Skin epidermis (tissue), 12 donors: ENCODE measurements at regions not wholly inside any gene's neighbourhood (a gene's known extent, or its start where the extent isn't known, plus 50 kb on each side); places are given as distances from the start of the nearest gene placed in this dataset.
"Not testable (repeated sequence)": the region's sequence is repeated elsewhere in the genome, so short reads cannot be mapped to it uniquely, and the experiment has no call there.

Source experiments
- H3K27ac ChIP-seq, 21 experiments: fragments of 200-600 bp; sonication (generic) in 11 of 21; one replicate each; pipeline ENCODE4 v1.5.0; 2020; ENCODE audit warnings: mild to moderate bottlenecking in 3 of 21, inconsistent platforms in 2 of 21, moderate library complexity in 2 of 21
- H3K4me3 ChIP-seq, 7 experiments: fragments of 200-600 bp; sonication (generic) in 2 of 7; one replicate each; pipeline ENCODE4 v1.5.0; 2020; ENCODE audit warnings: inconsistent platforms in 2 of 7, mild to moderate bottlenecking in 2 of 7, moderate library complexity in 1 of 7

DNA sequence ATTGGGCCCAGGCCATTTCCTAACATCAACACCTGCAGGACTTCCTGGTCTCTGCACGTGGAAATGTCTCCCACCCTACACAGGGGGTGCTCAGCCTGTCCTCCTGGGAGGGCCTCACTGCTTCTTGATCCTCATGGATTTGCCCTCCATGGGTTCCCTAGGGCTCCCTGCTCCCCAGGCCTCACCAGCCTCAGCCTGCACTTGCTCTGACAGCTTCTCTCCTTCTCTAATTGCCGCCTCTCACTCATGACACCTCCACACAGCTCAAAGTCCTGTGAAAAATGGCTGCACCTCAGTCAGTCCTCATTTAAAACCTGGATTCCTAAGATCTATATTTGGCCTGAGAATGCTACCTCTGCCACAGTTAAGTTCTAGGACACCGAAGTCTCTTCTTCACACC is 130.6 kb downstream of the PXDC1 start:
- Histone ChIP-seq H3K4me3 (no peak overlapping the region), H3K27ac (no peak overlapping the region)

DNA sequence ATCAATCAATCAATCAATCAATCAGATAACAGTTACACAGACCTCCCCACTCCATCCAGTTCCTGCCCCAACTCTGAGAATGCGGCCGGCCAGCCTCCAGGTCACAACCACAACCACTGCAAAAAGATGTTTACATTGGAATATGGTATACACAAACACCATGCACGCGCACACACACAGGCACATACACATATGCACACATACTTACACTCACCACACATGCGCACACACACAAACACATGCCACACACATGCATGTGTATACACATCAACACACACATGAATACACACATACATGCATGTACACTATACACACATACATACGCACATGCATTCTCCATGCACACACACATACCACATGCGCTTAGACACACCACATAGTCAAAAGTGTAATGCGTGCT is 131.1 kb downstream of the PXDC1 start:
- Histone ChIP-seq H3K4me3 (no peak overlapping the region), H3K27ac (no peak overlapping the region)

DNA sequence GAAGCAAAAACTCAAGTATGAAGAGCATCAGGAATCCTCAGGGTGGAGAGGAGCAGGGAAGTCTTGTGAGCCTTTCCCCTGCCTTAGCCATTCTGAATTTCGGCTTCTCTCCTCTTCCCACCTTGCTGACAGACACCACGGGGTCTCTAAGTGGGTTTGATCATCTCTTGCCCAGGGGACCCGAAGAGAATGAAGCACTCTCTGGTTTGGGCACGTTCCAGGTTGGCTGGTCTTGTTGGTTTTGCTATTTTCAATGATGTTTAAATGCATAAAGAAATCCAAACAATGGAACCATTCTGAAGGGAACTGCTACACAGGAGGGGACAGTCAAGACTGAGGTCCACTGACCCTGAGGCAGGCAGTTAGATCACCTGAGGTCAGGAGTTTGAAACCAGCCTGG is 131.7 kb downstream of the PXDC1 start:
- Histone ChIP-seq H3K4me3 (no peak overlapping the region), H3K27ac (no peak overlapping the region)

DNA sequence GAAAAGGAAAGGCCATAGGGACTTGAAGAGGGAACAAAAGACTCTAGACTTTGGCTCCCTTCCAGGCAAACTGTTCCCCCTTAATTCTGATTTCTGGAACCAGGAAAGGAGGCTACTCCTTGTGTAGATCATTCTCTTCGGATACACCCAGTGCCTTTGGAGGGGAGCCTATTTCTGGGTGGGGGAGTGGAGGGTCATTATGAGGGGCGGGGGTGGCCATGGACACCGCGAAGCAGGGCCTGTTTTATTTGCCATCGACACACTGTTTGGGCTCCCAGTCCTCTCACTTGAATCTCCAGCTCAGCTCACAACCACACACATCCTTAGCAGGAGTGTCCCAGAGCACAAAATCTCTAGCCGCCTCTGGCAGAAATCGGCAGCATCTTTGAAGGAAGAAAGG is 132.3 kb downstream of the PXDC1 start:
- H3K4me3 ChIP-seq = no peak overlapping the region
- no peak overlapping the region for H3K27ac ChIP-seq

DNA sequence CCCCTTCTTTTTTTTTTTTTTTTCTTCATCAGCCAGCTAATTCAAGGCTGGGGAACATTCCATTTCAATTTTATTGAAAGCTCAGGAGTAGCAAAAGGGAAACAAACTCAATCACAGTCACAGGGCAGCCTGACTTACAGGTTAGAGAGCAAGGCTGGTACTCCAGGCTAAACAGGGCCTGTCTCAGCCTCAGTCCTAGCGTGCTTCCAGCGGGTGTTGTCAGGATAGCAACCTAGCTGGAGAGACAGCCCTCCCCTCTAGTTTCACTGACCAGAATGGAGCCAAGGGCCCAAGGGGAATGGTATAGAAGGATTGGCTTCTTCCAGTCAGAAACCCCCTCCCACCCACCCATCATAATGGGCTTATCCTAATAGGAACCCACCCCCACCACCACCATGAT is 132.9 kb downstream of the PXDC1 start:
- no peak overlapping the region for H3K4me3 ChIP-seq
- no peak overlapping the region for H3K27ac ChIP-seq

DNA sequence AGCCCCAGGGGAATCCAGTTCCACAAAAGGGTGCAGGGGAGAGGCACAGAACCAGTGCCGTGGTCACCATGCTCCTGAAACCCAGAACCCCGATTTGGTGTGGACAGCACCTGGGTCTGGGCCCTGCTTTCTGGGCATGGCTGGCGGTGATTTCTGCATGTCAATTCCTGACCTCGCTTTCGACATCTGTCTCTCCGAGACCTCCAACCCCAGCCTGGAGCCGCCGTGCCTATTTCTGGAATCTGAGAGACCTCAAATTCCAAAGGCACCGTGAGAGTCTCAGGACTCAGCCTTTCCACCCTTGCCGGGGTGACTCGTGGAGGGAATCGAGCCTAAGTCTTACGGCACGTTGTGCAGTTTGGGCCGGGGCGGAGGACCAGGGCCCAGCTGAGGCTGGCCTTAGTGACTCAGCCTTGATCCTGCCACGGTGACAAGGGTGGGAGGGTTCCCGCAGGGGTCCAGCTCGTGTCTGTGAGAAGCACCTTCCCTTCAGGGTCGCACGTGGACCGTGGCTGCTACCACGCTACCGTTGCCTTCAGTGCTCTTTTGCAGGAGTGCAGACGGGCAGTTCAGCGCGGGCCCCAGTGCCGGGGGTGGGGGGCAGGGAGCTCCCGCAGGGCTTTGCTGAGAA is 133.7 kb downstream of the PXDC1 start:
- no peak overlapping the region for H3K4me3 ChIP-seq
- H3K27ac ChIP-seq = no peak overlapping the region

DNA sequence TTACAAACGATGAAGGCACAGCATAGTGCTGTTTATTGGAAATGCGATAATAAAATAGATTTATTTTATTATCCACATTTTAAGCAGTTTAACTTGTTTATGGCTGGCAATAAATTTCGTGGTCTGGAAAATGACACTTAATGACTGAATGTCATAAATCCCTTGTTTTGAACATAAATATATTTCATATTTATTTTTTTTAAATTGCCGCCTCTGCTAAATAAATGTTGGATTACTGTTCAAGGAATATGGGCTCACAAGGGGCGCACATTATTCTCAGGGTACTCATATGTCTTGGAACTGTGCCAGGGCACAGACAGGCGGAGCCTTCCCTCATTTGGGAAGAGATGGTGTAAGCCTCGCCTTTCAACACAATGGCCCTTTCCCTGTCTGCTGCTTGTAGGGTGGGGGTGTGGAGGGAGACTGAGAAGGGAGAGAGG is 134.3 kb downstream of the PXDC1 start:
- Histone ChIP-seq H3K27ac (no peak overlapping the region), H3K4me3 (no peak overlapping the region)

DNA sequence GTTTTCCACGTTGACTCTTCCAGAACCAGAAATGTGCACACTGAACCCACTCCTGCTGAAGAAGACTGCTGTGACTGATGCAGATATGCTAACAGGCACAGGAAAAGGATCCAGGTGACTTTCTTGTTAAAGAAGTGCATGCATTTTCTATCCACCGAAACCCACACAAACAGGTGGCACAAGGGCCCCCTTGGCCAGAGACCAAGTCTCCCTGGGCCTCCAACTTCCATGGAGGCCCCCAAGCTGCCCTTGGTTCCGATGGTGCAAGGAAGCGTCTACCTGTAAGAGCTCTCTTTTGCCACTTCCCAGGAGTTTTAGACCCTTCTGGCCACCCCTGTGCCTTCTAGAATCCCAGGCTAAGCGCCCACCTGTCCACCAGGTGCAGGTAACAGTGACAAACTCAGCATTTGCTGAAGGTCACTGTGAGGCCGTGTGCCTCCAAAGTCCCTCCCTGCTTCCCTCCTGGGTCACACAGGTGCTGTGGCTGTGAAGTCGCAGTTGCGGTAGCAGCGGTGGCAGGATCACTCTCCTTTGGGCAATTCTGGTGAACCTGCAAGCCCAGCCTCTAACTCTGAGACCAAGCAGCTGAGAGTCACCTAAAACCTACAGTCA is 134.8 kb downstream of the PXDC1 start:
- Histone ChIP-seq H3K4me3 (no peak overlapping the region), H3K27ac (no peak overlapping the region)

DNA sequence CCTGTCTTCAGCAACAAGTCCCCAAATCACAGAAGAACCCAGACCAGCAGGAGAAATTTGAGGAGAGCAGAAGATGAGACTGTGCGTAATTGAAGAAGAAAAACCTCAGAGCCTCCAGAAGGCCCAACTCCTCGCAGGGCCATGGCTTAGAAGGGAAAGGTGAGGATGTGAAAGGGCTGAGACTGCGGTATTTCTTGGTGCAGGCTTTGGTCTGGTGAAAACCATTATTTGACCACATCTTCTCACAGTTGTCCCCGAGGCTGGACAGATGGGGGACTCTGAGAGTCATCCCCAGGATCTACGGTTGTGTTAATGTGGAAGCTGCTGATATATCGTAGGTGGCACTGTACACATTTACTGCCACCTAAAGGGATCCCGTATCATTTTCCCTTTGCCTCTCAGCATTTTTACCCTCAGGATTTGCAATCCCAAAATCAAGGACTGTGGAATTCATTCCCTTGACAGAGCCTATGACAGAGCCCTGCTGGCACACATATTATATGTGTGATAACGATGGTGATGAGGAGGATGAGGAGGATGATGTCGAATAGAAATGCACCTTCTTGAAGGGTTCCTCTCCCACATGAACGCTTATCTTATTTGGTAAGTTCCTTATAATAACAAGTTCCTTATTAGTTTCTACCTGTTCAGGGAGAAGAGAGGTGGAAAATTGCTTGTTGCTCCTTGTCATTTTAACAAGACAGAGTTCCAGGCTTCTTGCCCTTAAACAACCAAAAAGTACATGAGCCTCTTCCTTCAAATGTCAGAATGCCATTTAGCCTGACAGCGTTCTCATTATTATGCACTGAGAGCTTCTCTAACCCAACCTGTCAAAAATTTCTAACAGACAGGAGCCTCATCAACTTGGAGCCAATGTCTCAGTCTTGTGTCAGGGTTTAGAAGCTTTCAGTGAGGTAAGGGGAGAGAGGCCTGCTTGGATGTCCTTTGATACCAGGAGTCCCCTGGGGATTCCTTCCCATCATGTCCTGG is 135.8 kb downstream of the PXDC1 start:
- Histone ChIP-seq H3K27ac (no peak overlapping the region), H3K4me3 (no peak overlapping the region)

DNA sequence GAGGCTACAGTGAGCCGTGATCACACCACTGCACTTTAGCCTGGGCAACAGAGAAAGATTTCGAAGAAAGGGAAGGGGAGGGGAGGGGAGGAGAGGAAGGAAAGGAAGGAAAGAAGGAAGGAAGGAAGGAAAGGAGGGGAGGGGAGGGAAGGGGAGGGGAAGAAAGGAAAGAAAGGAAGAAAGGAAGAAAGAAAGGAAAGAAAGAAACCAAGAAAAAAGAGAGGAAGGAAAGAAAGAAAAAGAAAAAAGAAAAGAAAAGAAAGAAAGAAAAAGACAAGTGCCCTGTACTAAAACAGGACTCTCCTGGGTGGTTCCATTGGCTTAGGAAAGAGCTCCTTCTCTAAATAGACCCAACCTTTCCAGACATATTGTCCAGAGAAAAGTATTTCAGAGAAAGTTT is 136.6 kb downstream of the PXDC1 start:
- no peak overlapping the region for H3K27ac ChIP-seq
- H3K4me3 ChIP-seq = no peak overlapping the region

DNA sequence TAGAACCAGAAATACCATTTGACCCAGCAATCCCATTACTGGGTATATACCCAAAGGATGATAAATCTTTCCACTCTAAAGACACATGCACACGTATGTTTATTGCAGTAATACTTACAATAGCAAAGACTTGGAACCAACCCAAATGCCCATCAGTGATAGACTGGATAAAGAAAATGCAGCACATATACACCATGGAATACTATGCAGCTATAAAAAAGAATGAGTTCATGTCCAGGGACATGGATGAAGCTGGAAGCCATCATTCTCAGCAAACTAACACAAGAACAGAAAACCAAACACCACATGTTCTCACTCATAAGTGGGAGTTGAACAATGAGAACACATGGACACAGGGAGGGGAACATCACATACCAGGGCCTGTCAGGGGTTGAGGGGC is 137.9 kb downstream of the PXDC1 start:
- H3K4me3 ChIP-seq, H3K27ac ChIP-seq: not testable (repeated sequence)

DNA sequence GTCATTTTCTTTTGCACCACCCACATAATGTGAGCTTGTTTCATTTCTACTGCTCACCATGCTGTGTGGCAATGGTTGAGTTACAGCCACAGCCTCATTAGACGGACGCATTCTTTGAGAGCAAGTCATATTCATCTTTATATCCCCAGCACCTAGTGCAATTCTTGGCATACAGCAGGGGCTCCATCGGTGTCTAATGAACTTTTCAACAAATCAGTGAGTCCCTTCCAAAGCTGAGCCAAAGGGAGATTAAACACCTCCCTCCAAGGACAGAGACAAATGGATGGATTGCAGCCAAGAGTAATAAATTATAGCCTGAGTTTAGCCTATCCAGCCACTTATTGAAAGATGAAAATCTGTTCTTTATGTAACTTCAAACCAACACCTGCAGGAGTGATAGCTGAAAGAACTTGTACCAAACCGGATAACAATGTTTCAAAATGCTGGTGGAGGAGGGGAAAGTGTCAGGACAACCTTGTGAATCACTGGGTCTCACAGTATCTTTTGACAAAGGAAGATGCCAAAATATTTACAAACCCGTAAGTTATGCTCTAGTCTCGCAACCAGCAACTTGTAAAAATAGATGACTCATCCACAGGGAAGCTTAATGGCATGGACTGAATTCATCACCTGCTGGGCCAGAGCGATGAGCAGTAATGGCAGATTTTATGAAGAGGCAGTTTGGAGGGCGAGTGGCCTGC is 139.0 kb downstream of the PXDC1 start:
- Histone ChIP-seq H3K4me3 (no peak overlapping the region), H3K27ac (peak overlapping the region in 9 of 21 experiments; percentile 10 to 60 (median 21))

DNA sequence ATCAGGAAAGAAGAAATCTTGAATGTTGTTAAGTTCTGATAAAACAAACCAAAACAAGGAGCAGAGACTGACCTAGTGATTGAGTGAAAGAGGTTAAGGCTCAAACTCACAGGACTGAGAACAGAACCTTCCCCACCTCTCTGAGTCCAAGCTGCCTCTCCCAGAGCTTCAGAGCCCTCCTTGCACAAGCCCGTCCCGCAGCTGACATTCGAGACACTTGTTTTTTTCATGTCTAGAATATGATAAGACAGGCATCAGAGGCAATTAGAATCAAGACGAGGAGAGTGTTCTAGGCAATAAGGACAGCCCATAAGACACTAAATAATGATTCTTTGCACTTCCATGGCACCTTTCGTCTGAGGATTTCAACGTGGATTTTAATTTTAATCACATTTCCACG is 140.6 kb downstream of the PXDC1 start:
- H3K4me3 ChIP-seq = no peak overlapping the region
- H3K27ac ChIP-seq = peak overlapping the region in 9 of 21 experiments; percentile 5 to 67 (median 42)

DNA sequence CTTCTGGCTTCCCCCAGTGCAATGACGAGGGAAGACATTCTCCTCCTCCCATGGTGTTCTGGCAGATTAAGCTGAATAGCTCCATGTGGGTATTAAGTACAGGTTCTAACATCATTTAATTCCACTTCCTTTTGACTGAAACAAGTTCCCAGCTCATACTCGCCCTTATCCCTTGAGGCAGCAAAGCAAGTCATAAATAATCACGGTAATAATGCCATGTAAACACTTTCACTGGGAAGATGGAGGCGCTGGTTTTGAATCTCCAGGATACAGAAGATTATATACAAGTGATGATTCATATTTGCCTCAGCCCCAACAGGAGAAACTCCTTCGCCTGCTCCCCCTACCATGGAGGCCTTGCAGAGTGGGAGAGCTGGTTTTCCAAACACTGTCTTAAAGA is 141.3 kb downstream of the PXDC1 start:
- Histone ChIP-seq H3K4me3 (no peak overlapping the region), H3K27ac (peak overlapping the region in 8 of 21 experiments; percentile 9 to 67 (median 51))

DNA sequence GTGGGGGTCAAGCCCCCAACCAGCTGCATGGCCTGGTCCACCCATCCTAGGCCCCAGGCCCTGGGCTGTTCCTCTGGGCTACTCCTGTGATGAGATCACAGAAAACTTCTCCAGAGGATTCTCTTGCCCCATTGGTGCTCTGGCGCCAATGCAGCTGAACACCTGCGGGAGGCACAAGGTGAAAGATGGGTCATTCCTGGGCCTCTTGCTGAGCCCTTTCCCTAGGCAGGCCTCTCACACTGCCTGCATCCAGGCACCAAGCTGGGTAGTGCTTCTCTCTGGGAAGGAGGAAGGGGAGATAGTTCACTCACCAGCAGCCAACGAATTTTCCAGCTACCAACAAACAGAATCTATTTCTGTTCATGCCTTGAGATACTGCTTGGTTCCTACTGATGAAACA is 142.1 kb downstream of the PXDC1 start:
- Histone ChIP-seq H3K4me3 (no peak overlapping the region), H3K27ac (peak overlapping the region in 4 of 21 experiments; percentile 18 to 54 (median 39))

DNA sequence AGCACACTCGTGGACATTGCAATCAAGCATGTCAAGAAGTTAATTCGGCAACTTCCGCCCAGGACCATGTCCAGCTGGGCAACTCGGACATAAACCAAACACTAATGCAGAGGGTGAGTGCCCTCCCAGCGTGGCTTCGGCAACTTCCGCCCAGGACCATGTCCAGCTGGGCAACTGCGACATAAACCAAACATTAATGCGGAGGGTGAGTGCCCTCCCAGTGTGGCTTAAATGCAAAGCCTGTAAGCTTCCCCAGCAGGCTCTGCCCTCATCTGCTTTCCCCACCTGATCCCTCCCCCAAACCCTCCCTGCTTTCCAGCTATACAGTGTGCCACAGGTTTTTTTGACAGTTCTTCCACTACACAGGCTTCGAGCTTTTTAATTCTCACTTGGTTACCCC is 143.4 kb downstream of the PXDC1 start:
- no peak overlapping the region for H3K27ac ChIP-seq
- H3K4me3 ChIP-seq = no peak overlapping the region

DNA sequence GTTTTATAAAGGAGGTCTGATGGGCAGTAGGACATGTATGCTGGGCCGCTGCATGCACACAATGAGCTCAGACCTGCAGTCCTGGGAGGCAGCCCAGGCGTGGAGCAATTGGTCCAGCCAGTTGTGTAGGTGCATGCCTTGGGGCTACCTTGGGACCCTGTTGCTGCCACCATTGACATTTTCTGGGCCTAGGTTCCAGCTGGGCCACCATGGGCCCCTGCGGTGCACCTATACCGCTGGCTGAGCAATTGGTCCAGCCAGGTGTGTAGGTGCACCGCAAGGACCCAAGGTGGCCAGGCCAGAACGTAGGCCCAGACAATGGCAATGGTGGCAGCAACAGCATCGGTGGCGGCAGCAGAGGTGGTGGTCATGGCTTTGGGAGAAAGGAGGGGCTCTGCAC is 143.9 kb downstream of the PXDC1 start:
- Histone ChIP-seq H3K4me3 (no peak overlapping the region), H3K27ac (no peak overlapping the region)

DNA sequence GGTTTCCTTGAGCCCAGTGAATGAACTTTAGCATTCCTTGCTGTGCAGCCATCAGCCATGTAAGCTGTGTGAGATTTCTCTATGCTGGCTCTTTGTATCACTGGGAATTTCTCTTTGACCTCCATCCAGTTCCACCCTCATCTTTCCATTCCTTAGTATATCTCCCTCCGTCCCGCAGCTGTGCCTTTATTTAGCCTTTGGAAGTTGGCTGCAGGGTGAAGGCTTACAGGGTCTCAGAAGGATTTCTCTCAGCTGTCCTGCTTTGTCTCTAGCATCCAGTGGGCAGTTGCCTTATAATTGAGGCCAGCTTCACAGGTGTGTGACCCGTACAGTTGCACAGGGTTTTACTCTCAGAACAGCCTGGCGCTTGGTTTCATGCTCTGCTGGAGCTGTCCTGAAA is 144.3 kb downstream of the PXDC1 start:
- Histone ChIP-seq H3K4me3 (no peak overlapping the region), H3K27ac (no peak overlapping the region)

DNA sequence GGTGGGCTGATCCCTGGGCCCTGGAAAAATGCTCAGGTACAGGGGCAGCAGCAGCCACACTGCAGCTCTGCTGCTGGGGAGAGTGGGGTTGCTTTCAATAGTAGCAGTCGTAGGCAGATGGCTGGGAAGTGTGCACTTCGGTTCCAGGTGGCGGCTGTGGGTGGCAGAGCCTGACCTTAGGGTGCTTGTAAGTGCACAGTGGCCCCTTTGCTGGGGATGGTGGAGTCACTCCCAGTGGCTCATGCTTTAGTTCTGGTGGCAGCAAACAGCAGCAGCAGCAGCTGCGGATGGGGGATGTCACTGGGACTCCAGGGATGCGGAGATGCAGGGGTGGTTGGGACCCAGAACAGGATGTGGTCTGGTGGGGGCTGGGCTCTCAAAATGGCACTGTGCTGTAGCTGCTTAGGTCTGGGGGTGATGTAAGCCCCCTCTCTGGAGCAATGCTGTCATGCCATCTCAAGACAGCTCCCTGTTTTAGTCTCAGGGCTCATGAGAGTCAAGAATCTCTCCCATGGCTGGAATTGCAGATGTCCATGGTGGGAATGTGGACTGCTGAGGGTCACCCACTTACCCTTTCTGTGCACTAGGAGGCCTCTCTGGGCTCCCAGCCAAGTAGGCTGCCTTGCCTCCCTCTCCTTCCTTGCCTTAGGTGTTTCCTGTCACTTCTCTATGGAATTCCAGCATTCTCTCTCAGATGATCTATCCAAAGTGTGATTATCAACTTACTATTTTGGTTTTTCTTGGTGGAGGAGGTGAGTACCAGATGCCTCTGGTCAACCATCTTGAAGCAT is 146.7 kb upstream of the SLC22A23 start:
- Histone ChIP-seq H3K27ac (no peak overlapping the region), H3K4me3 (no peak overlapping the region)
